GM18873 (cell line): ENCODE measurements at regions not wholly inside any gene's neighbourhood (a gene's known extent, or its start where the extent isn't known, plus 50 kb on each side); places are given as distances from the start of the nearest gene placed in this dataset.
A peak's percentile ranks its signal among the peaks of the same experiment; 100 is the strongest.

Experiments used
- ATAC-seq: cut with Tn5 transposase; IDR thresholded peaks from one replicate; pipeline ENCODE4 v1.9.1; 2021; ENCODE audit warnings: mild to moderate bottlenecking, moderate library complexity, moderate number of reproducible peaks; ENCODE audit not compliant: unreplicated experiment, low FRiP score

DNA sequence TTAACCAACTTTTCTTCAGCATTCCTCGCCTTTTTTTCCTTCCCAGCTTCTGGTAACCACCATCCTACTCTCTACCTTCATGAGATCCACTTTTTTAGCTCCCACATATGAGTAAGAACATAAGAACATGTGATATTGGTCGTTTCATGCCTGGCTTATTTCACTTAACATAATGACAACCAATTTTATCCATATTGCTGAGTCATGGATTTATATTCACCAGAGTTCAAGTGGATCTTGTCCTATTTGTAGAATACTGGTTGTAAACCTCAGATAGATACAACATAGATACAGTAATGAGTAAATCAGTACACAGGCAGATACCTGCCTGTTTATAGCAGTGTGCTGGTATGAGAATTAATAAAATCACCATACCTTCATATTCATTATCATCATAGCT is 412.0 kb upstream of the RBMS3 start:
- ATAC-seq, result no peak

- ATAC-seq, result no peak
Measured at GRCh38 chr3:28877912-28878311, 403.0 kb upstream of the RBMS3 start.

GRCh38 chr3:28890373-28890772 is 390.5 kb upstream of the RBMS3 start:
- no peak for ATAC-seq

DNA sequence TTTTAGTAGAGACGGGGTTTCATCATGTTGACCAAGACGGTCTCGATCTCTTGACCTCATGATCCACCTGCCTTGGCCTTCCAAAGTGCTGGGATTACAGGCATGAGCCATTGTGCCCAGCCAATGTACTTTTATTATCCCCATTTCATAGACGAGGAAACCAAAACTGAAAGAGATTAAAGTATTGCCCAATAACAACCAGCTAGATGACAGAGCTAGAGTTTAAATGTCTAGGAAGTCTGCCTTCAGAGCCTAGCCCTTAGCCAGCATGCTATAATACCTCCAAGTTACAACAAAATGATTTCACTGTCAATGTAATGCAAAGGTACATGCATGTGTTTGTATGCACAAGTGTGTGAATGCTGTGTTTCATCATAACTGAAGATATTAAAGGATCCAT is 389.4 kb upstream of the RBMS3 start:
- ATAC-seq, result no peak

DNA sequence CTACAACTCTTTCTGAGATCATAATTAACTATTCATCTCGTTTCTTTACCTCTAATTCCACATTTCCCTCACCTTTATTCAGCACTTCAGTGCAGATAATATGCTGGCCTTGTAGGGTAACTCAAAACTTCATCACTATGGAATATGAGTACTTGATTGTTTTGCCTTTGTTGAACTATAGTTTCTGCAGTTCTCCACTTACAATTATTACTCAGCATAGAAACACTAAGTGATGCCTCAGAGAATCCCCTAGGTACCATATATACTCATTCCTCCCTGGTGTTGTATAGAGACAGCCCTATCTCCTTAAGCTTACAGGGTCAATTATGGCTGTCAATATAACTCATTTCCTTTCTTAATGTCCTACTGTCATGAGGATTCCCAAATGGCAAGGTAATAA is 380.6 kb upstream of the RBMS3 start:
- ATAC-seq, result no peak

- no peak for ATAC-seq
Measured at GRCh38 chr3:28901018-28901417, 379.9 kb upstream of the RBMS3 start.

GRCh38 chr3:28903171-28903601 is 377.7 kb upstream of the RBMS3 start:
- ATAC-seq, result no peak

GRCh38 chr3:28905798-28906197 is 375.1 kb upstream of the RBMS3 start:
- ATAC-seq, result no peak

- no peak for ATAC-seq
Measured at GRCh38 chr3:28906561-28907310, 374.1 kb upstream of the RBMS3 start.

DNA sequence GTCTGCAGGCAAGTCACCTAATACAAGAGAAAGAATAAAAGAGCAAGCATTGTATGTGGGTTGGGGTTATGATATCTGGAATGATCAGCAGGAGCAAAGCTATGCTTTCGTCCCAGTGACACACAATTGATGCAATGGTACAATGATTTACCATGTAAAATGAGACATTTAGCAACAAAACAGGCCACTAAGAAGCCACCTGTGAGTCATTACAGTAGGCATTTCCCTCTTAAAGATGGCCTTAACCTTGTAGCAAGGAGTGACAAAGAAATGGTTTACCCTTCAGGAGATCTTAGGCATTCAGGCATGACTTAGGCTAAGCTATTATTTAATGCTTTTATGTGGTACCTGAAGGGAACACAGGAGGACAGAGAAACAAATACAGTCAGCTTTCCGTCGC is 373.3 kb upstream of the RBMS3 start:
- ATAC-seq, result no peak

GRCh38 chr3:28912120-28912885 is 368.6 kb upstream of the RBMS3 start:
- no peak for ATAC-seq

DNA sequence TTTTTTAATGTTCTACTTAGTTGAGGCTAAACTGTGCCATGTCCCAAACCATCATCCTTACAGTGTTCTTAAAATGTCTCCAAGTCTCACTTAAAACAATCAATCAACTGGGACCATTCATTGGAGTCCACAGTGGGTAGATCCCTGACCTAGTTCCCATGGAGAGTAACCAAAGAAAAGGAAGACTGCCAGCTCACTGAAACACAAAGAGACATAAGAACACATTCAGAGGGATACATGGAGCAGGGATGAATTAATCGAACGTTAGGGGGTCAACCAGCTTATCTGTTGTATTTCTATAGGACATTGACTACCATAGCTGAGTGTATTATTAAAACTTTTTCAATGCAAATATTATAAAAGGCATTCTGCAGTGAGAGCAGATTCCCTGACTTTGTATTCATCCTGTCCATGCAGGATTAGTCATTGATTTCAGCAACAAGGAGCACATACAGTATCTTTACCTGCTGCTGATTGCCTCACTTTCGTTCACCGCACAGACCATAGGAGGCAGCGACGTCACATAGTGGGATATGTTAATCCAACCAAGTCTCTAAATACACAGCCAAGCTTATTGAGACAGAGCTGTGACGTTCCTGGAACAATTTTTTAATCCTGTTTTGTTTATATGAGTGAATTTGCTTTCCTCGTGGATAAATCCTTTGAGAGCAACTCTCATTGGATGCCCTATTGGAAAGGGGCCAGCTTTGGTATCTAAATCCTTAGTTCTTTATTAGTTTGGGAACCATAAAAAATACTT is 364.9 kb upstream of the RBMS3 start:
- no peak for ATAC-seq

DNA sequence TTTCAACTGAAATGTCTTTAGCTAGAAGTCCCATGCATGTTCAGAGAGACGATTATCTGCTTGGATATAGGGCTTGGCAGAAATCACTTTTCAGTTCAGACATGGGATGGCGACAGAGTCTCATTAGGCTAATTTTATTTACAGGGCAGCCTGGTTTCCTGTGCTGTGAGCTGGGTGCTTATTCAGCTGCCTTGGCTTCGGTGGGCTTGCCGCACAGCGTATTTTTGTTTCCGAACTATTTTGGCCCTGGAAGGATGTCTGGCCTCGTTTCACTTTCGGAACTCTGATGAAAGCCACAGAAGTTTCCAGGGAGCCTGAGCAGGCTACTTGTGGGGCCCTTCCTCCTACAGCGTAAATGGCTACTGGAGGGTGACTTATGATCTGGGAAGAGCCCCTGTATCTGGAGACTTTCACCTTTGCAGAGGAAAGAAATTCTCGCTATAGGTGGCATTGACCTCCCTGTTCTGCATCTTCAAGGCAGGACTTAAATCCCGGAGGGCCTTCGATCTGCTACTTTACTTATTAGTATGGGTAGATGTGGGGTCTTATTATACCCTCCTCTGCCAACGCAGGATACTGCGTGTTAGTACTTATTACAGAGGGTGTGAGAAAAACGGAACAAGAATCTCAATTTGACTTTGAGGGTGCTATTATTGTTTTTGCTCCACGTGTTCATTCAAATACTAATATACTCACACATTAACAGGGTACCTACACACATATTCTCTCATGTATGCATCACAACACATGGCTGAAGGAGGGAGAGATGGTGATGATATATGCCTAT is 364.0 kb upstream of the RBMS3 start:
- peak; percentile 83 for ATAC-seq

DNA sequence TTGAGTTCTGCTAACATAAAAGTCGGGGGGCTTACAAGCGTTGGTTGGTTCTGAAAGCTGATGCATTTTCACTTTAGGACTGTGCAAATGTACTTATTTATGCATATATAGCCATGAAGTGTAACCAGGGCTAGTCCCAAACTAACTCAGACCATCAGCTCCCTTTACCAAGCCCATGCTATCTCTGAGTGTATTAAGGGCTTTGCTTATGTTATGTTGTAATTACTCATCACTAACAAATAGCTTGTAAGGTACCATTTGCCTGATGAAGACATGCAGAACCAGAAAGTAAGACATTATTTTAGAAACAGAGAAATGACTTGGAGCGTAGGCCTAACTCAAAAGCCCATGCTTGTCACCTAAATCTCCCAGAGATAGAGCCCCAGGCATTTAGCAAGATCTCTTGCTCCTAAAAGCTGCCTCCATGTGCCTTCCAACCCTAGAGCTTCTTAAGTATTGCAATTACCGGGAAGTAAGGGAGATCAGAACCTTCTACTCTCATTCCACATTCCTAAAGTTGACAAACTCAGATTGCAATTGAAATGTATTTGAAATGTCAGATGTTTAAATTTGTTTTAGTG is 362.9 kb upstream of the RBMS3 start:
- no peak for ATAC-seq

DNA sequence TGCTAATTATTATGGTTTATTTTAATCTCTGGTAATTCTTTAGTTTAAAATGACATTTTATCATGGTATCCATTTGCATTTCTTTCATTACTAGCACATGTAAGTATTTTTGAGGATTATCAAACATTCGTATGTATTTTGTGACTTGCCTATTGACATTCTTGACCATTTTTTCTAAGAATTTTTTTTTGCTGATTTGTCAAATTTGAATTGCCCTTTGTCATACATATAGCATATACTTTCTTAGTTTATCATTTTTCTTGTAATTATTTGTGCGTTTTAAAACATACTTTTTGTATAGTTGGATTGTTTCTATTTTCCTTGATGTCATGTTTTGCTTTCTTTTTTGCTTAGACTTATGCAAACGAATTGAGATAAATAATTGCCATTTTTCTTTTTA is 358.5 kb upstream of the RBMS3 start:
- no peak for ATAC-seq

GRCh38 chr3:28923994-28924393 is 356.9 kb upstream of the RBMS3 start:
- no peak for ATAC-seq

DNA sequence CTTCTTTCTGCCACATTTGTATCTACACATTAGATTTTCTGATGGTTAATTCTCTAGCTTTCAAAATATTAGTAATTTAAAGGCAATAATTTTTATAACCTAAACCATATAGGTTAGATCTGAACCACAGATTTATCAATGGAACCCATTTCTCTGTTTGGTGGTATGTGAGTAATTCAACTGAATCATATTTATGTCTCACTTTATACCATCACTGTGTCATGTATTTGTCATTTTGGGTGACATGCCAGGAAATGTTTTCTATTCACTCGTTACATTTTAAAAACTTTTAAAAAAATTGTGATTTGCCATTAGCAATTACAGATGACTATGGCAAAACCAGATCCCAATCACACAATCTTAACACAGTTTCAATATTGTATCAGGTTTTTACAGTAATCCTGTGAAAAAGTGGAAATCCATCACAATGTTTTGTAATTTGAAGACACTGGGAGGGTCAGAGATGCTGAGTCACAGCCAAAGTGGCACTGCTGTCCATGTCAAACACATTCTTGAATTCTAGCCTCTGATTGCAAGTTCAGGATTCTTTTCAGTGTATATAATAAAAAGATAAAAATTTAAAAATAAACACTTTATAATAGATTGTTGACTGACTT is 356.0 kb upstream of the RBMS3 start:
- no peak for ATAC-seq

DNA sequence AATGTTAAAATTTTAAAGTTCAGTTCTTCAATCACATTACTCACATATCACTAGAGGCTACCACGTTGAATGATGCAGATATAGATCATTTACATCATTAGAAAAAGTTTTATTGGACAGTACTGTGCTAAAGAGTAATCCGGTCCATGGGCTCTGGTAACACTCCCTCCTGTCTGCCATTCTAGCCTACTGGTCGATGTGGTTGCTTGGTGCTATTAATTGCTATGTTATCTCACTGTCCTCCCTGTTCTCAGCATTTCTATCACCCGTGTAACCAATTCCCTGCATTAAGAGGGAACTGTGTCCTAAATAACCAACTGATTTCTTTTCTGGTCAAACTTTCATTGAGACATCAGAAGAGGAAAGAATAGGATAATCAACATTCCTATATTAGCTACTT is 347.5 kb upstream of the RBMS3 start:
- ATAC-seq, result no peak

DNA sequence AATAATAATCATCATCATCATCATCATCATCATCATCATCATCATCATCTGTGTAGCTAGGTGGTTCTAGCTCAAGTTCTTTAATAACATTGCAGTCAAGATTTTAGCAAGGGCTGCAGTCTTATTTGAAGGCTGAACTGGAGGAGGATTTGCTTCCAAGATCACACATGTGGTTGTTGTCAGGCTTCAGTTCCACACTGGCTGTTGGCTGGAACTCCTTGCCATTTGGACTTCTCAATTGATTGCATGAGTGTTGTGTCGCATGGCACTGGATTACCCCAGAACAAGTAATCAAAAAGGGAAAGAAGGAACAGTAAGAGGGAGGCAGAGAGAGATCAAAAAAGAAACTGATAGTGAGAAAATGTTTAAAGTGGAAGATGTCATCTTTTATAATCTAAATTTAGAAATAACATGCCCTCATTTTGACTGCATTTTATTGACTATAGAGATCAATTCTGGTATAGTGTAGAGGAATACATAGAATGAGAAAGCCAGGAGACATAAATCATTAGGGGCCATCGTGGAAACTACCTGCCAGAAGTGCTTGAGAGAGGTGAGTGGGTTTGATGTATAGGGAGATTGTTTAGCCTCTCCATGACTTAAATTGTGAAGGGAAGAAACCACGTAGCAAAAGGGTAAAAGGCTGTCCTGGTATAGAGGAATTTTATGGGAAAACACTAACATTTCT is 346.6 kb upstream of the RBMS3 start:
- ATAC-seq, result no peak
